ENCODE measurements at regions not wholly inside any gene's neighbourhood (a gene's known extent, or its start where the extent isn't known, plus 50 kb on each side); places are given as distances from the start of the nearest gene placed in this dataset.
"Not testable (repeated sequence)": the region's sequence is repeated elsewhere in the genome, so short reads cannot be mapped to it uniquely, and the experiment has no call there.

DNA sequence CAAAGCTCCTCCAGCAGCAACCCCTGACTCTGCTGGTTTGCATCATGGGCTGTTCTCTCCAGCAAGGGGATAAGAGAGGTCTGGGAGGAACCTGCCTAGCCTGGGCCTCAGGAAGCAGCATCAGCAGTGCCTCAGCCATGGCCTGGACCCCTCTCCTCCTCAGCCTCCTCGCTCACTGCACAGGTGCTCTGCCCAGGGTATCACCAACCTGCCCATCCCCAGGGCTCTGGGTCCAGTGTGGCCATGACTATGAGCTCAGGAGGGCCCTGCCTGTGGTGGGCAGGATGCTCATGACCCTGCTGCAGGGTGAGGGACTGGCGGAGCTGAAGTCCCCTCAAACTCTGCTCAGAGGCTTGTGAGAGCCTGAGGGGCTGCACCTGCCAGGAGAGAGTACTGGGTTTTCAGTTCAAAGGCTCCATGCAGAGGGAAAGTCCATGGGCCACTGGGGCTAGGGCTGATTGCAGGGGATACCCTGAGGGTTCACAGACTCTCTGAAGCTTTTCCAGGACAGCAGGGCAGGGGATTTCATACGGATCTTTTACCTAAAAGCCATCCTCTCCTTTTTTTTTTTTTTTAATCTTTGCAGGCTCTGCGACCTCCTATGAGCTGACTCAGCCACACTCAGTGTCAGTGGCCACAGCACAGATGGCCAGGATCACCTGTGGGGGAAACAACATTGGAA is 115.8 kb upstream of the IGLL5 start:
- Histone ChIP-seq H4K20me1 (ENCODE audit: insufficient read depth, low read depth, low read length) (no peaks in the 10 kb centered on the region), H3K79me2 (ENCODE audit: low read length) (no peaks in the 10 kb centered on the region), H3K9ac (ENCODE audit: low read length) (0 out of 2 replicates have a peak overlapping the region, but pooled peaks have one; percentile 18), H3K4me1 (ENCODE audit: low read length) (peaks cover 35% of the 10 kb centered on the region), H3K4me3 (ENCODE audit: low read length) (no peak overlapping the region), H3K36me3 (ENCODE audit: insufficient read depth, low read length) (no peaks in the 10 kb centered on the region), H3K27ac (ENCODE audit: low read length) (no peak overlapping the region), H3K9me2 (replicated peaks; ENCODE audit: insufficient read depth, low read length) (no peaks in the 10 kb centered on the region), H3K4me2 (ENCODE audit: low read depth, low read length, poor library complexity, severe bottlenecking) (no peak overlapping the region), H3K9me3 (ENCODE audit: low read length) (no peaks in the 10 kb centered on the region), H2AFZ (ENCODE audit: low read length) (no peak overlapping the region), H3K27me3 (ENCODE audit: low read length) (no peaks in the 10 kb centered on the region)
- no peak for DNase-seq

DNA sequence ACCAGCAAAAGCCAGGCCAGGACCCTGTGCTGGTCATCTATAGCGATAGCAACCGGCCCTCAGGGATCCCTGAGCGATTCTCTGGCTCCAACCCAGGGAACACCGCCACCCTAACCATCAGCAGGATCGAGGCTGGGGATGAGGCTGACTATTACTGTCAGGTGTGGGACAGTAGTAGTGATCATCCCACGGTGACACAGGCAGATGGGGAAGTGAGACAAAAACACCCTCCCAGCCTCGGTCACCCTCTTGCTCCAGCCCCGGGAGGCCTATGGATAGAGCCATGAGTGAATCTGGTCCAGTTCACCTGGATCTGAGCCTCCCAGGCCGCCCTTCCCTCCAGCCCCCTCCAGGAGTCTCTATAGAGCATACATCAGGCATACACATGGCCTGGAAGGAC is 115.2 kb upstream of the IGLL5 start:
- H3K27ac ChIP-seq (ENCODE audit: low read length) = no peak overlapping the region
- H2AFZ ChIP-seq (ENCODE audit: low read length) = no peak overlapping the region
- no peaks in the 10 kb centered on the region for H3K79me2 ChIP-seq (ENCODE audit: low read length)
- no peaks in the 10 kb centered on the region for H4K20me1 ChIP-seq (ENCODE audit: insufficient read depth, low read depth, low read length)
- no peaks in the 10 kb centered on the region for H3K36me3 ChIP-seq (ENCODE audit: insufficient read depth, low read length)
- no peak overlapping the region for H3K4me2 ChIP-seq (ENCODE audit: low read depth, low read length, poor library complexity, severe bottlenecking)
- peaks cover 35% of the 10 kb centered on the region for H3K4me1 ChIP-seq (ENCODE audit: low read length)
- H3K9me2 ChIP-seq (replicated peaks; ENCODE audit: insufficient read depth, low read length) = no peaks in the 10 kb centered on the region
- no peaks in the 10 kb centered on the region for H3K27me3 ChIP-seq (ENCODE audit: low read length)
- no peak overlapping the region for H3K9ac ChIP-seq (ENCODE audit: low read length)
- no peak overlapping the region for H3K4me3 ChIP-seq (ENCODE audit: low read length)
- no peak for DNase-seq
- H3K9me3 ChIP-seq (ENCODE audit: low read length) = no peaks in the 10 kb centered on the region

DNA sequence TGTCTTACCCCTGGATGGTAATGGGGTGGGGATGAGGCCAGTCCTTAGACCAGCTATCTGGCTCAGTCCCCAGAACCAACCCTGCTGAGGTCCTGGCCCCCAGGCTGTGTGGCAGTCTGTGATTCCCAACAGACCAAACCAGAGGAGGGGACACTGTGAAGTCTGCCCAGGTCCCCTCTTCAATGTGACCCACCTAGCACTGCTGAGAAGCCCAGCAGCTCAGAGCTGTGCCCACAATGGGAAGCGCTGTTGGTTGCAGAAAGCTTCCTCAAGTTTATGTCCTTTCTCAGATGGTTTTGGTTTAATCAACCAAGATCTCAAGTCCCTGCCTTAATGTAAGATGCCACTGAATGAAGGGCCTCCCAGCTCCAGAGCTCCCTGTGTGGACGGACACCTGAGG is 114.7 kb upstream of the IGLL5 start:
- Histone ChIP-seq H3K27ac (ENCODE audit: low read length) (no peak overlapping the region), H3K4me1 (ENCODE audit: low read length) (peaks cover 35% of the 10 kb centered on the region), H3K9ac (ENCODE audit: low read length) (no peak overlapping the region), H3K9me2 (replicated peaks; ENCODE audit: insufficient read depth, low read length) (no peaks in the 10 kb centered on the region), H2AFZ (ENCODE audit: low read length) (no peak overlapping the region), H3K79me2 (ENCODE audit: low read length) (no peaks in the 10 kb centered on the region), H3K4me2 (ENCODE audit: low read depth, low read length, poor library complexity, severe bottlenecking) (no peak overlapping the region), H3K9me3 (ENCODE audit: low read length) (no peaks in the 10 kb centered on the region), H3K27me3 (ENCODE audit: low read length) (no peaks in the 10 kb centered on the region), H4K20me1 (ENCODE audit: insufficient read depth, low read depth, low read length) (no peaks in the 10 kb centered on the region), H3K36me3 (ENCODE audit: insufficient read depth, low read length) (no peaks in the 10 kb centered on the region), H3K4me3 (ENCODE audit: low read length) (no peak overlapping the region)
- DNase-seq = no peak

DNA sequence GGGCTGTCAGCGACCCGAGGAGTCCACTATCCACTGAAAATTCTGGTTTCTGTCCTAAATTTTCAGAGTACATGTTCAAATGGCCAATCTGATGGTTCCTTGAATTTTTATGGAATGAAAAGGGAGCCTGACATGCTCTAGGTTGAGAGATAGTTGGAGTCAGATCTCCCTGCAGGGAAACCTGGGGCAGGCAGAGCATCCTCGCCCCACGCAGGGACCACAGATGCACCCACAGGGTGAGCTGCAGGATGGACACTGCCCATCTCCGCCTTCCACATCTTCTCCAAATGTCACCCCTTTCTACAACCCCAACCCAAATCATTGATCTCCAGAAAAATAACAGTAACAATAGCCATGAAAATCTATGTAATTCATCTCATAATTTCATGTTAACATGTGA is 114.2 kb upstream of the IGLL5 start:
- no peaks in the 10 kb centered on the region for H3K27me3 ChIP-seq (ENCODE audit: low read length)
- H3K9ac ChIP-seq (ENCODE audit: low read length) = no peak overlapping the region
- no peaks in the 10 kb centered on the region for H3K9me3 ChIP-seq (ENCODE audit: low read length)
- no peak overlapping the region for H2AFZ ChIP-seq (ENCODE audit: low read length)
- H3K4me3 ChIP-seq (ENCODE audit: low read length) = no peak overlapping the region
- no peak overlapping the region for H3K27ac ChIP-seq (ENCODE audit: low read length)
- H4K20me1 ChIP-seq (ENCODE audit: insufficient read depth, low read depth, low read length) = no peaks in the 10 kb centered on the region
- DNase-seq = no peak
- no peaks in the 10 kb centered on the region for H3K79me2 ChIP-seq (ENCODE audit: low read length)
- no peaks in the 10 kb centered on the region for H3K9me2 ChIP-seq (replicated peaks; ENCODE audit: insufficient read depth, low read length)
- peaks cover 35% of the 10 kb centered on the region for H3K4me1 ChIP-seq (ENCODE audit: low read length)
- no peaks in the 10 kb centered on the region for H3K36me3 ChIP-seq (ENCODE audit: insufficient read depth, low read length)
- peak overlapping the region; percentile 41 for H3K4me2 ChIP-seq (ENCODE audit: low read depth, low read length, poor library complexity, severe bottlenecking)

DNA sequence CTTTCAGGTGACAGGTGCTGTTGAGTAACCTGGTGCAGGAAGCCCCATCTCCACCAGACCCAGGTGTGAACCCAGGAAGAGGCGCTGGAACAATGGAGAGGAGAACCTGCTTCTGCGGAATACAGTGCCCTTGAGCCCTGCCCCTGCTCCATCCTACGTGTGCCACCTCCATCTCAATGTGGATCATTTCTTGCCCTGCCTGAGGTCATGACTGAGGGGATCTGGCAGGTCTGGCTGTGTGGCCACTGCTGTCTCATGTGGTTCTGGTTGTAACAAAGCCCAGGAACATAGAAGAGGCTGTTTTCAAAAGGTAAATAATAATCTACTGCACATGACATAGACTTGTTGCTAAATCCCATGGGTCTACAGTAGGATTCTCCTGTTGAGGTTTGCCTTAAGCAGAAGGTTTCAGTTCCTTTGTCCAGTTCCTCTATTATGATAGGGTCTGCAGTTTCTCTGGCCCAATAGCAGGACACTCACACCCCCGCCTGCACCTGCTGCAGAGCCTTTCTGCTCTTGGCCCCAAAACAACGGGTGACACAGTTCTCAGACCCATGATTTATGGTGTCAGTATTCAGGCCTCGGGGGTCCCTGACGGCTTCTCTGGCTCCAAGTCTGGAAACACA is 113.5 kb upstream of the IGLL5 start:
- peak overlapping the region; percentile 41 for H3K4me2 ChIP-seq (ENCODE audit: low read depth, low read length, poor library complexity, severe bottlenecking)
- peak; percentile 72 for DNase-seq

DNA sequence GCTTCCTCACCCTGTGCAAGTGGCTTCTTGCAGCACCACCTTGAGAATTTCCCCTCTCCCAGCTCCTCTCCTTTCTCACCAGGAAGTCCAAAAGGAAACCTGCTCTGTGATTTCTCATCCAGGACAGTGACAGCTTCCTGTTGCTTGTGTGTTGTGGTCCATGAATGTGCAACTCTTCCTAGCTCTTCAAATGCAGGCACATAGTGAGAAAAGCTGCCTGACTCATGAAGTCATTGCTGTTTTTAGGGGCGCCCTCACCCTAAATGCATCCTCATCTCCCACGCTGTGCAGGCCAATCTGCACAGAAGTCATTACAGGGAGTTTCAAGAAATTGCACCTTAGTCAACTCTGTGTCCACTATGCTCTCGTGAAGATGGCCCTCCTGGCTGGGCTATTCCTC is 112.9 kb upstream of the IGLL5 start:
- H3K36me3 ChIP-seq (ENCODE audit: insufficient read depth, low read length); H3K4me3 ChIP-seq (ENCODE audit: low read length); H3K9me3 ChIP-seq (ENCODE audit: low read length); H3K79me2 ChIP-seq (ENCODE audit: low read length); DNase-seq; H3K9ac ChIP-seq (ENCODE audit: low read length); H3K27ac ChIP-seq (ENCODE audit: low read length); H3K27me3 ChIP-seq (ENCODE audit: low read length); H4K20me1 ChIP-seq (ENCODE audit: insufficient read depth, low read depth, low read length); H2AFZ ChIP-seq (ENCODE audit: low read length); H3K9me2 ChIP-seq (replicated peaks; ENCODE audit: insufficient read depth, low read length): not testable (repeated sequence)
- H3K4me2 ChIP-seq (ENCODE audit: low read depth, low read length, poor library complexity, severe bottlenecking) = peak overlapping the region; percentile 41
- H3K4me1 ChIP-seq (ENCODE audit: low read length) = peaks cover 35% of the 10 kb centered on the region

More for the DNA sequence above, 113.5 kb upstream of the IGLL5 start:
- no peak overlapping the region for H3K9ac ChIP-seq (ENCODE audit: low read length)
- H4K20me1 ChIP-seq (ENCODE audit: insufficient read depth, low read depth, low read length) = no peaks in the 10 kb centered on the region
- no peaks in the 10 kb centered on the region for H3K79me2 ChIP-seq (ENCODE audit: low read length)
- no peaks in the 10 kb centered on the region for H3K9me2 ChIP-seq (replicated peaks; ENCODE audit: insufficient read depth, low read length)
- no peak overlapping the region for H2AFZ ChIP-seq (ENCODE audit: low read length)
- H3K27me3 ChIP-seq (ENCODE audit: low read length) = no peaks in the 10 kb centered on the region
- no peaks in the 10 kb centered on the region for H3K36me3 ChIP-seq (ENCODE audit: insufficient read depth, low read length)
- H3K27ac ChIP-seq (ENCODE audit: low read length) = no peak overlapping the region
- H3K4me3 ChIP-seq (ENCODE audit: low read length) = no peak overlapping the region
- peaks cover 35% of the 10 kb centered on the region for H3K4me1 ChIP-seq (ENCODE audit: low read length)
- no peaks in the 10 kb centered on the region for H3K9me3 ChIP-seq (ENCODE audit: low read length)

DNA sequence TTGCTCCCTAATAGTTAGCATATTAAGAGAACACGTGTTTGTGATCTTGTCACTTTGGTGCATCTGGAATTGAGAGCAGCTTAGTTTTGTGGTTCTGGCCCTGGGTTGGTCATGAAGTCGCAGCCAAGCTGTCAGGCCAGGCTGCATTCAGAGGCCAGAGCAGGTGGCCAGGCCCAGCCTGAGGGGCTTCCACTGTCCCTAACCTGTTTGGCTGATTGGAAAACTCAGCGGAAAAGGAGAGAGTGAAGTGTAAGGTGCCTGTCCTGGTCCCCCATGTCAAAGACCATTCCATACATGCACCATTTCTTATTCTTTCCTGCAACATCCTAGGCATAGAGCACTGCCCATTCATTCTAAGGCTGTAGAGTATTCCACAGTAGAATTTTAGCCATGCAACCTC is 111.5 kb upstream of the IGLL5 start:
- H3K4me1 ChIP-seq (ENCODE audit: low read length) = peaks cover 35% of the 10 kb centered on the region
- H2AFZ ChIP-seq (ENCODE audit: low read length) = no peak overlapping the region
- no peak for DNase-seq
- no peaks in the 10 kb centered on the region for H3K79me2 ChIP-seq (ENCODE audit: low read length)
- no peaks in the 10 kb centered on the region for H3K9me3 ChIP-seq (ENCODE audit: low read length)
- no peaks in the 10 kb centered on the region for H3K27me3 ChIP-seq (ENCODE audit: low read length)
- H3K36me3 ChIP-seq (ENCODE audit: insufficient read depth, low read length) = no peaks in the 10 kb centered on the region
- no peak overlapping the region for H3K4me3 ChIP-seq (ENCODE audit: low read length)
- no peak overlapping the region for H3K27ac ChIP-seq (ENCODE audit: low read length)
- no peaks in the 10 kb centered on the region for H3K9me2 ChIP-seq (replicated peaks; ENCODE audit: insufficient read depth, low read length)
- H4K20me1 ChIP-seq (ENCODE audit: insufficient read depth, low read depth, low read length) = no peaks in the 10 kb centered on the region
- no peak overlapping the region for H3K9ac ChIP-seq (ENCODE audit: low read length)
- H3K4me2 ChIP-seq (ENCODE audit: low read depth, low read length, poor library complexity, severe bottlenecking) = no peak overlapping the region

DNA sequence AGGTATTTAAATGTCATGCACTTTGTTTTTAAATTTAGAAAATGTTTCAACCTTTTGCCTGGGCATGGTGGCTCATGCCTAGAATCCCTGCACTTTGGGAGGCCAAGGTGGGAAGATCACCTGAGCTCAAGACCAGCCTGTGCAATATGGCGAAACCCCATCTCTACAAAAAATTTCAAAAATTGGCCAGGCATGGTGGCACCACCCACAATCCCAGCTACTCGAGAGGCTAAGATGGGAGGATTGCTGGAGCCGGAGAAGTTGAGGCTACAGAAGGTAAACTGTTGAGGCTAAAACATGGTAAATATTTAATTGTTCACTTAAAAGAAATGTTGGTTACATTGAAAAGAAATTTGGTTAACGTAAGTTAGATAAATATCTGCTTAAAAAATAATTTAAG is 108.4 kb upstream of the IGLL5 start:
- Histone ChIP-seq H3K27ac (ENCODE audit: low read length) (no peak overlapping the region), H3K9ac (ENCODE audit: low read length) (no peak overlapping the region), H3K27me3 (ENCODE audit: low read length) (no peaks in the 10 kb centered on the region), H3K9me2 (replicated peaks; ENCODE audit: insufficient read depth, low read length) (no peaks in the 10 kb centered on the region), H3K9me3 (ENCODE audit: low read length) (no peaks in the 10 kb centered on the region), H2AFZ (ENCODE audit: low read length) (no peak overlapping the region), H3K79me2 (ENCODE audit: low read length) (no peaks in the 10 kb centered on the region), H3K36me3 (ENCODE audit: insufficient read depth, low read length) (no peaks in the 10 kb centered on the region), H3K4me3 (ENCODE audit: low read length) (no peak overlapping the region), H3K4me1 (ENCODE audit: low read length) (peaks cover 16% of the 10 kb centered on the region), H4K20me1 (ENCODE audit: insufficient read depth, low read depth, low read length) (no peaks in the 10 kb centered on the region), H3K4me2 (ENCODE audit: low read depth, low read length, poor library complexity, severe bottlenecking) (no peak overlapping the region)
- DNase-seq = no peak
